HL-60 (cell line): ENCODE measurements at regions not wholly inside any gene's neighbourhood (a gene's known extent, or its start where the extent isn't known, plus 50 kb on each side); places are given as distances from the start of the nearest gene placed in this dataset.

ENCODE experiments used
- GABPA ChIP-seq: IDR thresholded peaks from 2 replicates; pipeline ENCODE4 v1.6.1; 2012; ENCODE audit warnings: low read depth
- POLR2AphosphoS5 ChIP-seq: IDR thresholded peaks from 2 replicates; pipeline ENCODE4 v1.6.1; 2012; ENCODE audit warnings: low read depth
- SPI1 ChIP-seq: IDR thresholded peaks from 2 replicates; pipeline ENCODE4 v1.6.1; 2012; ENCODE audit warnings: low read depth, mild to moderate bottlenecking, borderline replicate concordance
- TF ChIP-seq, protein P1 (sequence below): IDR thresholded peaks from one replicate; pipeline ENCODE4 v1.5.1; 2011; ENCODE audit warnings: low read length, control low read depth, inconsistent platforms; ENCODE audit not compliant: insufficient read depth
- TF ChIP-seq, protein P2 (sequence below): IDR thresholded peaks from 2 replicates; pipeline ENCODE4 v1.6.1; 2012; ENCODE audit warnings: low read depth; ENCODE audit not compliant: insufficient replicate concordance

DNA sequence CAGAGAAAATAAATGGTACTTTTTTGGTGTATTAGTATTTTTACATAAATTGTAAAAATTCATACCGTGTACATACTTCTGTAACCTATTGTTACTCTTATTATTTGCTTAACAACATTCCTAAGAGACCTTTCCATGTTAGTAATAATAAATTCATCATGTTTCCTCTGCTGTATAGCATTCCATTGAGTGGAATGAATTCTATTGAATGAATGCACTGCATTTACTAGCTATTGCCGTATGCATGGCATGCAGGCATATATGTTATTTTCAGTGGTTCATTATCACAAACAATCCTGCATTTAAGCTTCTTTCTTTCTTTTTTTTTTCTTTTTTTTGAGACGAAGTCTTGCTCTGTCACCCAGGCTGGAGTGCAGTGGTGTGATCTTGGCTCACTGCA is 137.6 kb upstream of the TBX3 start:
- TF ChIP-seq, protein P1, sequence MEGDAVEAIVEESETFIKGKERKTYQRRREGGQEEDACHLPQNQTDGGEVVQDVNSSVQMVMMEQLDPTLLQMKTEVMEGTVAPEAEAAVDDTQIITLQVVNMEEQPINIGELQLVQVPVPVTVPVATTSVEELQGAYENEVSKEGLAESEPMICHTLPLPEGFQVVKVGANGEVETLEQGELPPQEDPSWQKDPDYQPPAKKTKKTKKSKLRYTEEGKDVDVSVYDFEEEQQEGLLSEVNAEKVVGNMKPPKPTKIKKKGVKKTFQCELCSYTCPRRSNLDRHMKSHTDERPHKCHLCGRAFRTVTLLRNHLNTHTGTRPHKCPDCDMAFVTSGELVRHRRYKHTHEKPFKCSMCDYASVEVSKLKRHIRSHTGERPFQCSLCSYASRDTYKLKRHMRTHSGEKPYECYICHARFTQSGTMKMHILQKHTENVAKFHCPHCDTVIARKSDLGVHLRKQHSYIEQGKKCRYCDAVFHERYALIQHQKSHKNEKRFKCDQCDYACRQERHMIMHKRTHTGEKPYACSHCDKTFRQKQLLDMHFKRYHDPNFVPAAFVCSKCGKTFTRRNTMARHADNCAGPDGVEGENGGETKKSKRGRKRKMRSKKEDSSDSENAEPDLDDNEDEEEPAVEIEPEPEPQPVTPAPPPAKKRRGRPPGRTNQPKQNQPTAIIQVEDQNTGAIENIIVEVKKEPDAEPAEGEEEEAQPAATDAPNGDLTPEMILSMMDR, result no peak
- TF ChIP-seq, protein P2, sequence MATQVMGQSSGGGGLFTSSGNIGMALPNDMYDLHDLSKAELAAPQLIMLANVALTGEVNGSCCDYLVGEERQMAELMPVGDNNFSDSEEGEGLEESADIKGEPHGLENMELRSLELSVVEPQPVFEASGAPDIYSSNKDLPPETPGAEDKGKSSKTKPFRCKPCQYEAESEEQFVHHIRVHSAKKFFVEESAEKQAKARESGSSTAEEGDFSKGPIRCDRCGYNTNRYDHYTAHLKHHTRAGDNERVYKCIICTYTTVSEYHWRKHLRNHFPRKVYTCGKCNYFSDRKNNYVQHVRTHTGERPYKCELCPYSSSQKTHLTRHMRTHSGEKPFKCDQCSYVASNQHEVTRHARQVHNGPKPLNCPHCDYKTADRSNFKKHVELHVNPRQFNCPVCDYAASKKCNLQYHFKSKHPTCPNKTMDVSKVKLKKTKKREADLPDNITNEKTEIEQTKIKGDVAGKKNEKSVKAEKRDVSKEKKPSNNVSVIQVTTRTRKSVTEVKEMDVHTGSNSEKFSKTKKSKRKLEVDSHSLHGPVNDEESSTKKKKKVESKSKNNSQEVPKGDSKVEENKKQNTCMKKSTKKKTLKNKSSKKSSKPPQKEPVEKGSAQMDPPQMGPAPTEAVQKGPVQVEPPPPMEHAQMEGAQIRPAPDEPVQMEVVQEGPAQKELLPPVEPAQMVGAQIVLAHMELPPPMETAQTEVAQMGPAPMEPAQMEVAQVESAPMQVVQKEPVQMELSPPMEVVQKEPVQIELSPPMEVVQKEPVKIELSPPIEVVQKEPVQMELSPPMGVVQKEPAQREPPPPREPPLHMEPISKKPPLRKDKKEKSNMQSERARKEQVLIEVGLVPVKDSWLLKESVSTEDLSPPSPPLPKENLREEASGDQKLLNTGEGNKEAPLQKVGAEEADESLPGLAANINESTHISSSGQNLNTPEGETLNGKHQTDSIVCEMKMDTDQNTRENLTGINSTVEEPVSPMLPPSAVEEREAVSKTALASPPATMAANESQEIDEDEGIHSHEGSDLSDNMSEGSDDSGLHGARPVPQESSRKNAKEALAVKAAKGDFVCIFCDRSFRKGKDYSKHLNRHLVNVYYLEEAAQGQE, result no peak
- TF ChIP-seq POLR2AphosphoS5 (no peak), GABPA (no peak), SPI1 (no peak)
